GM21619 (cell line): ENCODE measurements at regions not wholly inside any gene's neighbourhood (a gene's known extent, or its start where the extent isn't known, plus 50 kb on each side); places are given as distances from the start of the nearest gene placed in this dataset.
"Not testable (repeated sequence)": the region's sequence is repeated elsewhere in the genome, so short reads cannot be mapped to it uniquely, and the experiment has no call there.

ENCODE experiments used
- ATAC-seq: cut with Tn5 transposase; IDR thresholded peaks from one replicate; pipeline ENCODE4 v1.9.1; 2021; ENCODE audit not compliant: unreplicated experiment

GRCh38 chr6:94251878-94252277 is 832.5 kb upstream of the EPHA7 start:
- no peak for ATAC-seq

DNA sequence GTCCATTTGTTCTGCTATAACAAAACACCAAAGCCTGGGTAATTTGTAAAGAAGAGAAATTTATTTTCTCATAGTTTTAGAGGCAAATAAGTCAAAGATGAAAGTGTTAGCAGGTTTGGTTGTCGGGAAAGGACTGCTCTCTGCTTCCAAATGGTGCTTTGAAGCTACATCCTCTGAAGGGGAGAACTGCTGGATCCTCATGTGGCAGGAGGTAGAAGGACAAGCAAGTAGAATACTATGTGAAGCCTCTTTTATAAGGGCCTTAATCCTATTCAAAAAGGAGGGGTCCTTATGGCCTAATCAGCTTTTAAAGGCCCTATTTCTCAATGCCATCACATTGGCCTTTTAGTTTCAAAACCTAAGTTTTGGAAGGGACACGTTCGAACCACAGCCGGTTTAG is 826.0 kb upstream of the EPHA7 start:
- ATAC-seq: no peak

GRCh38 chr6:94238868-94239267 is 819.5 kb upstream of the EPHA7 start:
- no peak for ATAC-seq

DNA sequence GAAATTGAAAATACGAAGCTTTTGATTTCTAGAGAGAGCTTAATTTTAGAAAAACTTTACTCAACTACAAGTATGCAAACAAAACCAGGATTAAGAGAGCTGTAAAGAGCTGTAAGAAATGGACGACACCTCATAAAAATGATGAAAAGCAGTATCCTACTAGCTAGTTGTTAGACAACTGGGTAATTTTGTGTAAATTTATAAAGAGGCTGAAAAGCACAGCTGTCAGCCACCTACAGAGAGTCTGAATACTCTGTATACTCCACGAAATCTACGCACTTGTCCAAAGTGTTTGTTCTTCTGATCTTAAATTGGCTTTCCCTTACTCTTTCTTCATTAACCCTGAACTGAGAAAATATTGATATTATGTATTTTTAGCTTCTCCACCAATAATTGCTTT is 808.4 kb upstream of the EPHA7 start:
- ATAC-seq: no peak

GRCh38 chr6:94217836-94218235 is 798.5 kb upstream of the EPHA7 start:
- no peak for ATAC-seq

- ATAC-seq: no peak
Observed at GRCh38 chr6:94215552-94215951, 796.2 kb upstream of the EPHA7 start.

- no peak for ATAC-seq
Observed at GRCh38 chr6:94213226-94213625, 793.9 kb upstream of the EPHA7 start.

DNA sequence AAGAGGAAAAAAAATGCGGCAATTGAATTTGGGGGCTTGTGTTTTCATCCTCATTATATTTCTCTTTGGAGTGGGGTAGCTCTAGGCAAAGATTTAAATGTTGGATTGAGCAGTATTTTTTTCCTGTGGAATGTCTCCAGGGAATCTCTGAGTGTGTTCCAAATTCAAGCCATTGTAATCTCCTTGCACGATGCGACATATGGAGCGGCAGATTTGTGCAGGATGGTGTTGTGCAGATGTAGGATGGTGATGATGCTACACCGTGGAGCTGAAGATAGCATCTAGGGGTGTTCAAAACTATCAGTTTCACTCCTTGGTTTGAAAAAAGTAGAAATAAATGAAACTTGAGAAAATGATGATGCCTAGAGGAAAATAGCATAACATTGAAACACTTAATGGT is 777.5 kb upstream of the EPHA7 start:
- no peak for ATAC-seq

GRCh38 chr6:94190030-94190429 is 770.7 kb upstream of the EPHA7 start:
- ATAC-seq: no peak

GRCh38 chr6:94184666-94185464 is 765.5 kb upstream of the EPHA7 start:
- no peak for ATAC-seq

- ATAC-seq: no peak
Observed at GRCh38 chr6:94177429-94177828, 758.1 kb upstream of the EPHA7 start.

DNA sequence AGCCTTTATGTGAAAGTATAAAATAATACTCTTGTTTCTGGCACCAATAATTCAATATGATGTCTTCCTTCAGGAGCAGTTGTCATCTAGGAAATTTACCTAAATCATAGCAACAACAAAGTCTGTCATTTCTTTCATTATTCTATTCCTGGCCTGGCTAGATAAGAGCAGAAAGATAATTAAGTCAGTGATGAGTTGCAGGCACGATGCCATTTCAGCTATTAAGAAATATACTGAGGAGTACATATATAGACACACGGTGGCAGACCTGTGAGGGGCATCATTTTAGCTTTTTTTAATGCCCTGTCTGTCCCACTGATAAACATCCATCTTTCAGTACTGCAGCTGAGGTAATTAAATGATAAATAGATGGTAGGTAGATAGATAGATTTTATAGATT is 756.1 kb upstream of the EPHA7 start:
- no peak for ATAC-seq

DNA sequence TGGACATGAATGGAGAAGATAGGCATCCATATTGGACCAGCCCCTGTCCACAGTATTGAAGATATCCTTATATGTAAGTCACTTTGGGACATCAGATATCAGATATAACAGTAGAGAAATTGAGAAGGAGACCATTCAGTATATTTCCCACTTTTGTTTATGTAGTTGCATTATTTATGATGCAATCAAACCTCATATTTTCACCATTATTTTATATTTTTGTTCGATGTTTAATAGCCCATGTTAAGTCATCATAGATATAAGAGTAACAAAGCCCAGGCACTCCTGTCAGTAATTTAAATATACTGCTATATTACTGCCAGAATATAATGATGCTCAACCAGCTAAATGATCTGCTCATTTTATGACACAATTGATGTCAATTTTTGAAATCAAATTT is 744.5 kb upstream of the EPHA7 start:
- ATAC-seq: no peak

GRCh38 chr6:94150886-94151285 is 731.5 kb upstream of the EPHA7 start:
- ATAC-seq: no peak

DNA sequence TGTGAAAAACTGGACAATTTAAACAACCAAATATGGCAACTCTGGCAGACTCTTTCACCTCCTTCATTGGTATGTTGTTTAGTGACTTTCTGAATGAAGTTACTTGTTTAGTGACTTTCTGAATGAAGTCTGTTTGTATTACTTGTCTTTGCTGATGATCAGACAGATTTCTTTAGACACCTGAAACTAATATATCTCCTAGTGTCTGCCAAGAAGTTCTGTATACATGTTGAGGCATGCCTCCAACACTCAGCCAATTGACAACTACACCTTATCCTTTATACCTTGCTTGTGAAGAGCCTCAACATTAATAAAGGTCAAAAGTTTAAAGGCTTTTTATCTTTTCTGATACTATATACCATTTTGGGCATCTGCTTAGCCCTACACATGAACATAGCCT is 725.4 kb upstream of the EPHA7 start:
- no peak for ATAC-seq

DNA sequence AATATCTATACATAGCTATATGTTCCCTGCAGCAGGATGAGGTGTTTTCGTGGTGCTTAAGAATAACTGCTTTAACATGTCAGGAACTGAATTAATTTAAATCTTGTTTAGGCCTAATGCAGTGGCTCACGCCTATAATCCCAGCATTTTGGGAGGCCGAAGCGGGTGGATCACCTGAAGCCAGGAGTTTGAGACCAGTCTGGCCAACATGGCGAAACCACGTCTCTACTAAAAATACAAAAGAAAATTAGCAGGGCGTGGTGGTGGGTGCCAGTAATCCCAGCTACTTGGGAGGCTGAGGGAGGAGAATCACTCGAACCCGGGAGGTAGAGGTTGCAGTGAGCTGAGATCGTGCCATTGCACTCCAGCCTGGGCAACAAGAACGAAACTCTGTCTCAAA is 717.8 kb upstream of the EPHA7 start:
- not testable (repeated sequence) for ATAC-seq

GRCh38 chr6:94133106-94133505 is 713.7 kb upstream of the EPHA7 start:
- no peak for ATAC-seq

GRCh38 chr6:94131271-94131670 is 711.9 kb upstream of the EPHA7 start:
- no peak for ATAC-seq

- no peak for ATAC-seq
Observed at GRCh38 chr6:94130478-94130877, 711.1 kb upstream of the EPHA7 start.

- ATAC-seq: no peak
Observed at GRCh38 chr6:94129926-94130325, 710.6 kb upstream of the EPHA7 start.

DNA sequence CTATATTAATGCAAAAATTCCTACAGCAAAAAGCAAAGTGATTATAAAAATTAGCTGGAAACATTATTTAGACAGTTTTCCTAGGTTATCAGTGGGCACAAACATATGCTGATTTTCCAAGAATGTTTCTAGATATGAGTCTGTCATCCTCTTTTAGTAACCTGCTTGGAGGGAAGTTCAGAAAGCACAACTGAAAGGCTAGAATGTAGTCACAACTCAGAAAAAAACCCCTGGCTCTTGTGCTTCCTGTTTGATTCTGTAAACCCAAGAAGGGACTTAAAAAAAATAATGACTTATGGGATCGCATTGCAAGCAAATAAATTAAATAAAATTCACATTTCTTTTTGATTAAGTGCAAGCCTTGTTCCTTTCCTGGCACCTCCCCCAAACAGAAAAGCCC is 708.4 kb upstream of the EPHA7 start:
- ATAC-seq: no peak

GRCh38 chr6:94124333-94124732 is 705.0 kb upstream of the EPHA7 start:
- ATAC-seq: no peak

DNA sequence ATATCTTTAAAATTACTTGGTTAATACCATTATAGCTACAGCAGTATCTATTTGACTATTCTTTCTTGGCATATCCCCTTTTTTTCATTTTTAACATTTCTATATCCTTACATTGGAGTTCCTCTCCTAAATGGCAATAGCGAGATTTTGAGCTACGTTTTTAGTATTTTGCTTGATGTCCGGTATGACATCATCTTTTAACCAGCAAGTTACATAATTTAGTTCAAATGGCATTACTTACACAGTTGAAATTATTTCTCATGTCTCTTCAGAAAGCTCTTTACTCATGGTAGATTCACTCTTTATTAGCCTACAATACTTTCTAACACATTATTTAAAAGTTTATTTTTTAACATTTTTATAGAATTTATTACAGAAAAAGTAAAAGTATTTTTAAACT is 701.7 kb upstream of the EPHA7 start:
- no peak for ATAC-seq
